Activated naive CD8-positive, alpha-beta T cell treated with anti-CD3 and anti-CD28 coated beads, Interleukin-2, amount 50 U/mL, for 24 hours (primary cell): ENCODE measurements at regions not wholly inside any gene's neighbourhood (a gene's known extent, or its start where the extent isn't known, plus 50 kb on each side); places are given as distances from the start of the nearest gene placed in this dataset.
"Not testable (repeated sequence)": the region's sequence is repeated elsewhere in the genome, so short reads cannot be mapped to it uniquely, and the experiment has no call there.

ENCODE experiments used
- ATAC-seq: fragments of 150-1000 bp; cut with Tn5 transposase; one replicate; pipeline ENCODE4 v1.10.0; 2021
- DNase-seq: peaks from one replicate; pipeline ENCODE4 v3.0.0; 2021
- H3K27ac Mint-ChIP-seq: one replicate; pipeline ENCODE4 v1.8.0; 2021; ENCODE audit warnings: mild to moderate bottlenecking, mixed read lengths
- H3K27me3 Mint-ChIP-seq: one replicate; pipeline ENCODE4 v1.8.0; 2021; ENCODE audit warnings: mixed read lengths
- H3K36me3 Mint-ChIP-seq: one replicate; pipeline ENCODE4 v1.8.0; 2021; ENCODE audit warnings: low read depth, mixed read lengths
- H3K4me1 Mint-ChIP-seq: one replicate; pipeline ENCODE4 v1.8.0; 2021; ENCODE audit warnings: mixed read lengths
- H3K4me3 Mint-ChIP-seq: one replicate; pipeline ENCODE4 v1.8.0; 2021; ENCODE audit warnings: mild to moderate bottlenecking, moderate library complexity, mixed read lengths
- H3K9me3 Mint-ChIP-seq: one replicate; pipeline ENCODE4 v1.8.0; 2021; ENCODE audit warnings: mixed read lengths

DNA sequence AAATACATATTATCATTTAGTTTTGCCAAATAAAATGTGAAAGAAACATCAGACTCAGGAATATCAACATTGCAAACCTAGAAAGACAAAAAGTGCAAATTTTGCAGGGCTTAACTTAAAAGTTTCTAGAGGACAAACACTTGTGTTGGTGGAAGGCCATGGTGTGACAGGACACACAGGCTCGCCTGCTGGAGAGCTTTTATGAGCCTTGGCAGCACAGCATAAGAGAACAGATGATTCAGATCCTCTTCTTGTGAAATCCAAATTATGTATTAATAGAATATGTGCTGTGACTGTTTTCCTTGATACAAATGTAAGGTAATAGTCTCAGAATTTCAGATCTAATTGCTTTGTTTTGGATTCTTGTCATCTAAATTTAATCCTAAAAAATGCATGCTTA lies 72.9 kb upstream of the ABCB5 start:
- no peak for ATAC-seq
- no peak for DNase-seq
- Mint-ChIP-seq H3K4me3 (no peak overlapping the region), H3K4me1 (no peaks in the 10 kb centered on the region), H3K27ac (no peak overlapping the region), H3K9me3 (peaks cover 4% of the 10 kb centered on the region), H3K36me3 (no peaks in the 10 kb centered on the region), H3K27me3 (no peaks in the 10 kb centered on the region)

DNA sequence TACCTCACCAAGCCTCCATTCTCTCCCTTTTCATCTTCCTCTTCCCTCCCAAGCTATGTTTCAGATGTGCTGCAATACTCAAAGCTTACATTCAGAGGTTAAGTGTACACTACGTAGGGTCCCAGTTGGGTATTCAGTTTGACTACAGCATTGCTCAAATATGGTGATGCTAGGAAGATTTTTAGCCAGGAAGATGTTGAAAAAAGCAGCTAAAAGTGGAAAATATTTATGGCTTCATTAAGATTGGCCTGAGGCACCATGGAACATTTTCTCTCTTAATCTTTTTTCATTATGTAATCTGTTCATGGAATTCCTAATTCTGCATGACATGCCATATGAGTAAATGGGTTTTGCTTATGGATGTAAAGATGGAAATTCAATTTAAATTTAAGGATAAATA lies 72.0 kb upstream of the ABCB5 start:
- Mint-ChIP-seq H3K4me1 (no peaks in the 10 kb centered on the region), H3K9me3 (peaks cover 4% of the 10 kb centered on the region), H3K4me3 (no peak overlapping the region), H3K27me3 (no peaks in the 10 kb centered on the region), H3K27ac (no peak overlapping the region), H3K36me3 (no peaks in the 10 kb centered on the region)
- ATAC-seq (no peak), DNase-seq (no peak)

DNA sequence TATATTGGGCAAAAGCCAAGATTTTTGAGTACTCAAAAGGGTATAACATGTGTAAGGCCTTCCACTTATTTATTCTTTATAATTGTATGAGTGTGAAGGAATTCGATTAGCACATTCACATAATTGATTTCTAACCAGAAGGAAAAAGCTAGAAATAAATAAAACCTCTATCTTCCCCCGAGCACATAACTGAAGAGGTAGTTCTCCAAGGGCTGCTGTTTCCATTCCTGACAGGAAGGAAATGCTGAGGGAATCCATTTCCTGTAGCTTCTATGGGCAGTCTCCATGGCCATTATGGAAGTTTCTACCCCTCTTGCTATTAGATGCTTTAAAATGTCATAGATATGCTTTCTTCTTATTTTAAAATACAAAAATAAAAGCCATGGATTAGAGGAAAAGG lies 70.5 kb upstream of the ABCB5 start:
- Mint-ChIP-seq H3K9me3 (peaks cover 4% of the 10 kb centered on the region), H3K27ac (no peak overlapping the region), H3K4me1 (no peaks in the 10 kb centered on the region), H3K4me3 (no peak overlapping the region), H3K27me3 (no peaks in the 10 kb centered on the region), H3K36me3 (no peaks in the 10 kb centered on the region)
- DNase-seq (no peak), ATAC-seq (no peak)

DNA sequence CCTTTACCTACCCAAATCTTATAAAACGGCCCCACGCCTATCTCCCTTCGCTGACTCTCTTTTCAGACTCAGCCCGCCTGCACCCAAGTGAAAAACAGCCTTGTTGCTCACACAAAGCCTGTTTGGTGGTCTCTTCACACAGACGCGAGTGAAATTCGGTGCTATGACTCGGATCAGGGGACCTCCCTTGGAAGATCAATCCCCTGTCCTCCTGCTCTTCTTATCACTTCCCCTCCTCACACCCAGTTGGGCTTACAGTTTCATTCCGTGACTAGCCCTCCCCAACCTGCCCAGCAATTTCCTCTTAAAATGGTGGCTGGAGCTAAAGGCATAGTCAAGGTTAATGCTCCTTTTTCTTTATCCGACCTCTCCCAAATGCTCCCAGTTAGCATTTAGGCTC lies 68.5 kb upstream of the ABCB5 start:
- H3K9me3 Mint-ChIP-seq, H3K4me3 Mint-ChIP-seq, H3K4me1 Mint-ChIP-seq, H3K36me3 Mint-ChIP-seq, ATAC-seq, H3K27me3 Mint-ChIP-seq, H3K27ac Mint-ChIP-seq, DNase-seq: not testable (repeated sequence)

DNA sequence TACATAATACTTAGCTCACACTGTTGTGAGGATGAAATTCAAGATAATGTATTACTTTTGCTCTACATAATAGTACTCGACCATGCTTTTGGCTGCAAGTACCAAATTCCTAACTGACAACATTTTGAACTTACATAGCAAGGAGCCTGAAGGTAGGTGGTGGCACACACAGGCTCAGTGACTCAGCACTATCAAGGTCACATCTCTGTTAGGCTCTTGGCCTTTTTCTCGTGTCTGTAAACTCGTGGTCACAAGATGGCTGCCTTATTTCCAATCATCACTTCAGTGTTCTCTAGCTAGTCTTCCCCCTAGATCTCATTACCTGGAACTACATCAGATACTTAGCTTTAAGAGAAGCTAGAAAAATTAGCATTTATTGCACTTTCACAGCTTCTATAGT lies 61.4 kb upstream of the ABCB5 start:
- Mint-ChIP-seq H3K9me3 (peaks cover 5% of the 10 kb centered on the region), H3K4me1 (no peaks in the 10 kb centered on the region), H3K27ac (no peak overlapping the region), H3K27me3 (no peaks in the 10 kb centered on the region), H3K4me3 (no peak overlapping the region), H3K36me3 (no peaks in the 10 kb centered on the region)
- ATAC-seq = no peak
- DNase-seq = no peak

DNA sequence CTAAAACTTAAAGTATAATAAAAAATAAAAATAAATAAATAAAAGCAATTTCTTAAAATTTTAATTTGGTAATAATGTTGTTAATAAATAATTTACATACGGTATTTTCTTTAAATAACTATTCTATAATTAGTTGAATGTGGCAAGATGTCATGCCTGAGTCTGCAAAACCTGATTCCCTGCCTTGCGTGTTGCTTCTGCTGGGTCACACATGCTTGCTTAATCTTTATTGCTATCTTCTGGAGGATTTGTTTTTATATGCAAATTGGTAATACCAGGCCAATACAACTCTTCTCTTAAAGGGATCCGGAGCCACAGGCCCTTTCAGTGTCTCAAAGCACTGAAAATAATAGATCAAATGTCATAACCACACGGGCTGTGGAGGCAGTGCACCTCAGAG lies 59.4 kb upstream of the ABCB5 start:
- Mint-ChIP-seq H3K27ac (no peak overlapping the region), H3K4me3 (no peak overlapping the region), H3K36me3 (no peaks in the 10 kb centered on the region), H3K9me3 (peaks cover 5% of the 10 kb centered on the region), H3K4me1 (no peaks in the 10 kb centered on the region), H3K27me3 (no peaks in the 10 kb centered on the region)
- ATAC-seq (no peak), DNase-seq (no peak)

DNA sequence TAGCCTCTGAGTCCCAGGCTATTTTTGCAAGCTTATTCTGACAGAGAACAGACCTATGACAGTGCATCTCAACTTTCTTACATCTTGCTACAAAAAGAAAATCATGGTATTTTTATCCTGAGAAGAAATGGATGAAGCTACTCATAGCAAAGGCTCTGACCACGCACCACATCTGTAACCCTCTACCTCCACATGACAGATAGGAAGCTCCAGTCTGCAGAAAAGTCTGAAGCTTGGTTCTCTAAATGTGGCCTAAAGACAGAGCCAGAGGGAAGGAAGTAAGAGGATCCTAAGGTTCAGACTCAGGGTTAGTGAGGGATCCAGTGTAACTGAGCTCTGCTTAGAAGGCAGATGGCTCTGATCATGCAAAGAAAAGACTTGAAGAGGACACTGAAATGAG lies 58.4 kb upstream of the ABCB5 start:
- no peak for DNase-seq
- ATAC-seq = no peak

DNA sequence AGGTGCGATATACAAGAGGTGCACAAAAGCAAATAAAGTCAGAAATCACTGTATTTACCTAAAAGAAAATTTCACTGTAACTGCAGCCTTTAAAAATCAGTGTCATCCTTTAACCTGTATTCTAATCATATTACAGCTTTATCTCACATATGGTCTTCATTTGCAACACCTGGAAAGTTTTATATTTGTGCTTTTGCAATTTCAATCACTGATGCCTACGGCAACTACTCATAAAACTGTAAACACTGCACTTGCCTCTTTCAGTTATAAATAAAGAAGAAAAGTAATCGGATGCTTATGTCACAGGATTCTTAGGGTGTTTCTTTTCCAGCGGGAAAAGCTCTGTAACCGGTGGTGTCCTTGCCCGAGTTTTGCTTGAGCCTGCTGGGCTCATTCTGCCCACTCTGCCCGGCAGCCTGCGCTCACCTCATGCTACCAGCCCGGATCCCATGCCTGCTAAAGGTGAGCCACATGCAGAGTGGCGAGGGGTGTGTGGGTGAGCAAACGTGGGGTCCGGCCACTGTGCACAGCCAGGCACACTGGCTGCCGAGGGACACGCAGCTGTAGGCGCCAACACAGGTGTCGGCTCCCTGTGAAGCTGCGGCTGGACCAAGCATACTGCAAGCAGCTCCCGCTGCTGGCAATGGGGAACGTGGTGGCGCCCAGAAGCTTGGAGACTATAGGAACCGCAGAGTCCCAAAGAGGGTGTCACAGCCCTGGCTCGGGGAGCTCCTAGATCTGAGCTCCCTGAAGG lies 56.3 kb upstream of the ABCB5 start:
- ATAC-seq = no peak

More for the DNA sequence above, 58.4 kb upstream of the ABCB5 start:
- no peaks in the 10 kb centered on the region for H3K4me1 Mint-ChIP-seq
- H3K36me3 Mint-ChIP-seq = no peaks in the 10 kb centered on the region
- no peak overlapping the region for H3K27ac Mint-ChIP-seq
- no peaks in the 10 kb centered on the region for H3K27me3 Mint-ChIP-seq
- H3K4me3 Mint-ChIP-seq = no peak overlapping the region
- H3K9me3 Mint-ChIP-seq = peaks cover 5% of the 10 kb centered on the region

DNA sequence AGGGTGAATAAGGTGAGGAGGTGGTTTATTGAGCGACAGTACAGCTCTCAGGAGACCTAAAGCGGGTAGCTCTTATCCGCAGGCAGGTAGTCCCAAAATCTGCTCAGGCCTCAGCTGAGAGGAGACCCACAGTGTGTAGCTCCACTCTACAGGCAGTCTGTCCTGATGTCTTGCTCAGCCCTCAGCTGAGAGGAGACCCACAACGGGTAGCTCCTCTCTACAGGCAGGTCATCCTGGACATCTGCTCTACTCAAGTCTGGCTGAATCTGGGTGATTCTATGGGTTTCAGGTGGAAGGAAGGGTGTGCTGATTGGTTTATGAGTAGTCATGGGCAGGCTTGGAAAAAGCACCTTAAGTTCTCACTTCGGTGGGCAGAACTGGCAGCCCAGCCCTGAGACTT lies 55.6 kb upstream of the ABCB5 start:
- H3K4me1 Mint-ChIP-seq = no peaks in the 10 kb centered on the region
- peak; percentile 33 for ATAC-seq

More for the DNA sequence above, 56.3 kb upstream of the ABCB5 start:
- peaks cover 3% of the 10 kb centered on the region for H3K9me3 Mint-ChIP-seq
- no peak for DNase-seq
- no peaks in the 10 kb centered on the region for H3K27me3 Mint-ChIP-seq
- no peaks in the 10 kb centered on the region for H3K36me3 Mint-ChIP-seq
- H3K4me3 Mint-ChIP-seq = no peak overlapping the region
- no peak overlapping the region for H3K27ac Mint-ChIP-seq
- no peaks in the 10 kb centered on the region for H3K4me1 Mint-ChIP-seq

DNA sequence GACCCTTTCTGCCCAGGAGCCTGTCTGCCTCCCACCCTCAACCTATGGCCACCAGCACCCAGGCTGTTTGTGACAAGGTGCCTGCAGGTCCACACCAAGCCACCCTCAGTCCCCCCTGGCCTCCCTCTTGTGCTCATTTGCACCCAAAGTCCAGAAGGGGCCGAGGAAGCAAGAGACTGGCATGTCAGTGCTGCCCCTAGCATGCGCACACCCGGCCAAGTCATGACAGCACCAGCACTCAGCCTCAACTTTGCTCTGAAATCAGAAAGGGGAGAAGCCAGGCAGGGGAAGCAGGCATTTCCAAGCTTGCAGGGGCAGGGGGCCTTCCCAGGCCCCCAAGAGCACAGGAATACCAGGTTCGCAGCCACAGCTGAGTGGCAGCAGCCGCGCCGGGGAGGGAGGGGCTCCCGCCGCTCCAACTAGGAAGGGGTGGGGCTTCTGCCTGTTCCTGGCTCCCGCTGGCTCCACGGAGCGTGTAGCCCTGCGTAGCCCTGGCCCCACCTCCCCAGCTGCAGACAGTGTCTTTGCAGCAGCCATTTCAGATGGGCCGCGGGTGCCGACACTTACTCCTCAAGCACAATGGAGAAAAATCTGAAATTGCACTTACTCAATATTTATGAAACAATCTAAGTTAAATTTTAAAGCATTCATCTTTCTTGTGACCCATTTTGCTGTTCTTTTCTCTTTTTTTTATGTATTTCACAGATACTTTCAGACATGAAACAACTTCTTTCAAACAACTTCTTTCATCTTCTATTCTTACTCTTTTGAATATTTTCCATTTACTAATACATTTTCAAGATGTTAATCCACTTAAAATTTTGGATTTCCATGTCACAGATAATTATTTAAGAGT lies 54.9 kb upstream of the ABCB5 start:
- DNase-seq (no peak), ATAC-seq (no peak)
- Mint-ChIP-seq H3K4me3 (no peak overlapping the region), H3K4me1 (no peaks in the 10 kb centered on the region), H3K36me3 (no peaks in the 10 kb centered on the region), H3K9me3 (no peaks in the 10 kb centered on the region), H3K27ac (no peak overlapping the region), H3K27me3 (no peaks in the 10 kb centered on the region)

More for the DNA sequence above, 55.6 kb upstream of the ABCB5 start:
- no peak for DNase-seq
- Mint-ChIP-seq H3K36me3 (no peaks in the 10 kb centered on the region), H3K27me3 (no peaks in the 10 kb centered on the region), H3K9me3 (no peaks in the 10 kb centered on the region), H3K4me3 (no peak overlapping the region), H3K27ac (no peak overlapping the region)

DNA sequence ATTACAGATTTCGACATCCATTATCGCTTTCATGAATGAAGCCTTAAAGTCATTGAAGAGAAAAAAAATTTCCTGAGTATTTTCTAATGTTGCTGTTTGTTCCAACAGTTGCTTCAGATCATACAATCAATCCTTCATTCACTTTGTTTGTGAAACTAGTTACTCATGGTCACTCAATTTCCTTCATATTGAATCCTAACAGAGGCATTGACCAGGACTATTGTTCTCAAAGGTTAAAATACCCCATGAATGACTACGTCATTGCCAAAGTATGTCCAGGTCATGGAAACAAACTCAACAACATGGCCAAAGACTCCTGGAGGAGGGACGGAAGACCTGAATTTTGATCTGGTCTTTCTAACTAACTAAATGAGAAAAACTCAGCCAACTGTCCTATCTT lies 54.0 kb upstream of the ABCB5 start:
- no peaks in the 10 kb centered on the region for H3K36me3 Mint-ChIP-seq
- no peaks in the 10 kb centered on the region for H3K9me3 Mint-ChIP-seq
- no peak overlapping the region for H3K4me3 Mint-ChIP-seq
- H3K4me1 Mint-ChIP-seq = no peaks in the 10 kb centered on the region
- H3K27me3 Mint-ChIP-seq = no peaks in the 10 kb centered on the region
- no peak overlapping the region for H3K27ac Mint-ChIP-seq
- DNase-seq (no peak), ATAC-seq (no peak)

DNA sequence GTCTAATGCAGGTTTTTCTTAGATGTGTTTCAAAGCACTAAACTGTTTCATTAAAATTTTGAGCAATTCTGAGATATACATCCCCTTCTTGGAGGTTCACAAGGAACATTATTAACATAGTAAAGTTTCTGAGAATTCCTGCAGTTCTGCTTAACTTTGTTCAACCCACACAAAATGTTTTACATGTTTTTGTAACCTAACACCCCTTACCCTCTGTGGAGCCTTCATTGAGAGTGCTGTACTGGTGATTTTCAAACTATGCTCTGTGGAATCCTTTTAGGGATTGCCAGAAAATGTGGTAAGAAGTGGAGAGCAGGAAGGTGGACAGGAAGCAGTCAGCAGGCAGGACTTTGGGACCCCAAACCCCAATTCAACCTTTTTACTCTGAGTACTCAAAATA lies 53.6 kb upstream of the ABCB5 start:
- Mint-ChIP-seq H3K4me1 (no peaks in the 10 kb centered on the region), H3K9me3 (no peaks in the 10 kb centered on the region), H3K27ac (no peak overlapping the region), H3K4me3 (no peak overlapping the region), H3K27me3 (no peaks in the 10 kb centered on the region), H3K36me3 (no peaks in the 10 kb centered on the region)
- no peak for ATAC-seq
- DNase-seq = no peak

DNA sequence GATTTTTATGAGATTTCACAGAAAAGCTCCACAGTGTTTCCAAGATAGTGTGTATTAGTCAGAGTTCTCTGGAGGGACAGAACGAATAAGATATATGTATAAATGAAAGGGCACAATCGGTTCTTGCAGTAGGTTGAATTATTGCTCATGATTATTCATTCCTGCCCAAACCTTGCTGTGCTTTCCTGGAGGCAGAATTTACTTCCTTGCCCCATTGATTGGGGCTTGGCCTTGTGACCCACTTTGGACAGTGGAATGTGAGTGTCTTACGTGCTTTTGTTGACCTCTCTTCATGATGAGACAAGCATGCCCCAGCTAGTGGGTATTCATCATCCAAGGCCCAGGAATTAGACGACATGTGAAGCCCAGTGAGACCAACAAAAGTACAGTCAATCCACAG lies 53.0 kb upstream of the ABCB5 start:
- no peaks in the 10 kb centered on the region for H3K36me3 Mint-ChIP-seq
- no peak for DNase-seq
- no peak overlapping the region for H3K27ac Mint-ChIP-seq
- no peaks in the 10 kb centered on the region for H3K9me3 Mint-ChIP-seq
- no peak for ATAC-seq
- H3K27me3 Mint-ChIP-seq = no peaks in the 10 kb centered on the region
- no peak overlapping the region for H3K4me3 Mint-ChIP-seq
- H3K4me1 Mint-ChIP-seq = no peaks in the 10 kb centered on the region
